Breast epithelium (tissue), 4 donors: ENCODE measurements at regions not wholly inside any gene's neighbourhood (a gene's known extent, or its start where the extent isn't known, plus 50 kb on each side); places are given as distances from the start of the nearest gene placed in this dataset.
"Not testable (repeated sequence)": the region's sequence is repeated elsewhere in the genome, so short reads cannot be mapped to it uniquely, and the experiment has no call there.

Source experiments
- DNase-seq, 2 donors: peaks; one replicate each; pipeline ENCODE4 v3.0.0-alpha.2; 2019; ENCODE audit warnings: low spot score in 2 of 2
- H3K27ac ChIP-seq, 2 donors: fragments of 200-600 bp; sonication (generic) in 1 of 2; one replicate each; pipeline ENCODE4 v1.5.1; 2016 to 2019; ENCODE audit warnings: mild to moderate bottlenecking in 1 of 2
- H3K27me3 ChIP-seq, 2 donors: fragments of 200-600 bp; sonication (generic) in 1 of 2; one replicate each; pipeline versions ENCODE4 v1.5.1 to v1.6.0; 2017 to 2019; ENCODE audit warnings: control low read depth in 1 of 2, mild to moderate bottlenecking in 1 of 2
- H3K36me3 ChIP-seq: fragments of 200-600 bp; one replicate; pipeline ENCODE4 v1.5.1; 2019
- H3K4me1 ChIP-seq, 2 donors: fragments of 200-600 bp; sonication (generic); one replicate each; pipeline ENCODE4 v1.5.1; 2016 to 2019; ENCODE audit warnings: control low read depth in 1 of 2
- H3K4me3 ChIP-seq, 3 donors: fragments of 200-600 bp; sonication (generic); 1 replicate in 2 of 3; 2 replicates in 1 of 3; pipeline ENCODE4 v1.5.1; 2016 to 2019; ENCODE audit warnings: mild to moderate bottlenecking in 3 of 3, moderate library complexity in 2 of 3
- H3K9me3 ChIP-seq, 2 donors: fragments of 200-600 bp; sonication (generic) in 1 of 2; one replicate each; pipeline ENCODE4 v1.5.1; 2016 to 2019; ENCODE audit warnings: control low read depth in 1 of 2
- POLR2A ChIP-seq: fragments of 450-650 bp; IDR thresholded peaks from one replicate; pipeline ENCODE4 v1.6.1; 2016; ENCODE audit warnings: antibody characterized with exemption, mild to moderate bottlenecking, moderate library complexity
- POLR2AphosphoS5 ChIP-seq, 3 donors: sonication (generic); formaldehyde crosslinking; IDR thresholded peaks; one replicate each; pipeline ENCODE4 v1.6.1; 2017; ENCODE audit warnings: antibody characterized with exemption in 3 of 3
- intact Hi-C: fragments of 100-400 bp; cut with DNase I; formaldehyde crosslinking; loops from one replicate; pipeline ENCODE4 v1.15.1; 2023; ENCODE audit warnings: low total_unique reads
- TF ChIP-seq, protein P1 (sequence below), 3 donors: fragments of 450-650 bp; IDR thresholded peaks; one replicate each; pipeline ENCODE4 v1.5.1; 2016 to 2017; ENCODE audit warnings: antibody characterized with exemption in 3 of 3, mild to moderate bottlenecking in 3 of 3, moderate library complexity in 3 of 3

- TF ChIP-seq, protein P1, sequence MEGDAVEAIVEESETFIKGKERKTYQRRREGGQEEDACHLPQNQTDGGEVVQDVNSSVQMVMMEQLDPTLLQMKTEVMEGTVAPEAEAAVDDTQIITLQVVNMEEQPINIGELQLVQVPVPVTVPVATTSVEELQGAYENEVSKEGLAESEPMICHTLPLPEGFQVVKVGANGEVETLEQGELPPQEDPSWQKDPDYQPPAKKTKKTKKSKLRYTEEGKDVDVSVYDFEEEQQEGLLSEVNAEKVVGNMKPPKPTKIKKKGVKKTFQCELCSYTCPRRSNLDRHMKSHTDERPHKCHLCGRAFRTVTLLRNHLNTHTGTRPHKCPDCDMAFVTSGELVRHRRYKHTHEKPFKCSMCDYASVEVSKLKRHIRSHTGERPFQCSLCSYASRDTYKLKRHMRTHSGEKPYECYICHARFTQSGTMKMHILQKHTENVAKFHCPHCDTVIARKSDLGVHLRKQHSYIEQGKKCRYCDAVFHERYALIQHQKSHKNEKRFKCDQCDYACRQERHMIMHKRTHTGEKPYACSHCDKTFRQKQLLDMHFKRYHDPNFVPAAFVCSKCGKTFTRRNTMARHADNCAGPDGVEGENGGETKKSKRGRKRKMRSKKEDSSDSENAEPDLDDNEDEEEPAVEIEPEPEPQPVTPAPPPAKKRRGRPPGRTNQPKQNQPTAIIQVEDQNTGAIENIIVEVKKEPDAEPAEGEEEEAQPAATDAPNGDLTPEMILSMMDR (IDR thresholded peaks at IDR 0.05) = no peak
- no peak for TF ChIP-seq POLR2AphosphoS5 (IDR thresholded peaks at IDR 0.05)
- no peak for TF ChIP-seq POLR2A
- no peak for DNase-seq
- Histone ChIP-seq H3K4me1 (peaks cover 0 to 6% of the 10 kb centered on the region in 2 donors), H3K27ac (no peak overlapping the region), H3K9me3 (no peaks in the 10 kb centered on the region), H3K4me3 (no peak overlapping the region), H3K27me3 (no peaks in the 10 kb centered on the region), H3K36me3 (no peaks in the 10 kb centered on the region)
- intact Hi-C loops = no loop called here
Measured at GRCh38 chr12:127150956-127151355, 1116.0 kb upstream of the TMEM132C start.

- H3K27ac ChIP-seq = no peak overlapping the region
- no peaks in the 10 kb centered on the region for H3K36me3 ChIP-seq
- no peak overlapping the region for H3K4me3 ChIP-seq
- H3K4me1 ChIP-seq = no peaks in the 10 kb centered on the region
- DNase-seq = no peak
- no peaks in the 10 kb centered on the region for H3K9me3 ChIP-seq
- no peak for TF ChIP-seq POLR2A
- TF ChIP-seq POLR2AphosphoS5 (IDR thresholded peaks at IDR 0.05) = no peak
- TF ChIP-seq, protein P1 (IDR thresholded peaks at IDR 0.05) = no peak
- intact Hi-C loops = no loop called here
- H3K27me3 ChIP-seq = no peaks in the 10 kb centered on the region
Measured at GRCh38 chr12:127153996-127154395, 1113.0 kb upstream of the TMEM132C start.

DNA sequence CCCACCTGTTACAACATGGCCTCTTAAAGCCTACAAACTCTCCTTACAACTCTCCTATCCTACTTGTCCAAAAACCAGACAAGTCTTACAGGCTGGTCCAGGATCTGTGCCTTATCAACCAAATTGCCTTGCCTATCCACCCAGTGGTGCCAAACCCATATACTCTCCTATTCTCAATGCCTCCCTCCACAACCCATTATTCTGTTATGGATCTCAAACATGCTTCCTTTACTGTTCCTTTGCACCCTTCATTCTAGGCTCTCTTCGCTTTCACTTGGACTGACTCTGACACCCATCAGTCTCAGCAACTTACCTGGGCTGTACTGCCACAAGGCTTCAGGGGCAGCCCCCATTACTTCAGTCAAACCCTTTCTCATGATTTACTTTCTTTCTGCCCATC lies 1112.1 kb upstream of the TMEM132C start:
- H3K4me3 ChIP-seq, DNase-seq, H3K27ac ChIP-seq, intact Hi-C loops, H3K36me3 ChIP-seq, H3K9me3 ChIP-seq, H3K27me3 ChIP-seq, H3K4me1 ChIP-seq: not testable (repeated sequence)

DNA sequence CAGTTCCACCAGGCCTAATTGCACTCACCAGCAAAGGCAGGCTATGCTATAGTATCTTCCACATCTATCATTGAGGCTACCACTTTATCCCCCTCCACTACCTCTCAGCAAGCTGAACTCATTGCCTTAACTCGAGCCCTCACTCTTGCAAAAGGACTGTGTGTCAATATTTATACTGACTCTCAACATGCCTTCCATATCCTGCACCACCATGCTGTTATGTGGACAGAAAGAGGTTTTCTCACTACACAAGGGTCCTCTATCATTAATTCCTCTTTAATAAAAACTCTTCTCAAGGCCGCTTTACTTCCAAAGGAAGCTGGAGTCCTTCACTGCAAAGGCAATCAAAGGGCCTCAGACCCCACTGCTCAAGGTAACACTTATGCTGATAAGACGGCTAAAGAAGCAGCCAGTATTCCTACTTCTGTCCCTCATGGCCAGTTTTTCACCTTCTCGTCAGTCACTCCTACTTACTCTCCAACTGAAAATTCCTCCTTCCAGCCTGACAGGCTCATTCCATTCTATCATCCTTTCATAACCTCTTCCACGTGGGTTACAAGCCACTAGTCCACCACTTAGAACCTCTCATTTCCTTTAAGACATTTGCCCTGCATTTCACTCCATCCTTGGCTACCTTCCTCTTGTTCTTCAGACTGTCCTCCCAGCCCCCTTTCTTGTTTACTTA lies 1110.9 kb upstream of the TMEM132C start:
- intact Hi-C loops, H3K27me3 ChIP-seq, H3K27ac ChIP-seq, H3K9me3 ChIP-seq, H3K4me1 ChIP-seq, H3K36me3 ChIP-seq, H3K4me3 ChIP-seq, DNase-seq: not testable (repeated sequence)

- H3K27ac ChIP-seq, intact Hi-C loops, DNase-seq, H3K4me3 ChIP-seq, H3K4me1 ChIP-seq, H3K27me3 ChIP-seq, H3K9me3 ChIP-seq, H3K36me3 ChIP-seq: not testable (repeated sequence)
Measured at GRCh38 chr12:127157501-127158366, 1109.2 kb upstream of the TMEM132C start.

- H3K27ac ChIP-seq = no peak overlapping the region
- no peaks in the 10 kb centered on the region for H3K27me3 ChIP-seq
- intact Hi-C loops = no loop called here
- no peaks in the 10 kb centered on the region for H3K9me3 ChIP-seq
- no peak overlapping the region for H3K4me3 ChIP-seq
- DNase-seq = no peak
- H3K4me1 ChIP-seq = no peaks in the 10 kb centered on the region
- H3K36me3 ChIP-seq = no peaks in the 10 kb centered on the region
- TF ChIP-seq POLR2A (no peak), POLR2AphosphoS5 (IDR thresholded peaks at IDR 0.05) (no peak)
- TF ChIP-seq, protein P1 (IDR thresholded peaks at IDR 0.05) = no peak
Measured at GRCh38 chr12:127158385-127159061, 1108.4 kb upstream of the TMEM132C start.
